ENCODE measurements at regions not wholly inside any gene's neighbourhood (a gene's known extent, or its start where the extent isn't known, plus 50 kb on each side); places are given as distances from the start of the nearest gene placed in this dataset.
"Not testable (repeated sequence)": the region's sequence is repeated elsewhere in the genome, so short reads cannot be mapped to it uniquely, and the experiment has no call there.

DNA sequence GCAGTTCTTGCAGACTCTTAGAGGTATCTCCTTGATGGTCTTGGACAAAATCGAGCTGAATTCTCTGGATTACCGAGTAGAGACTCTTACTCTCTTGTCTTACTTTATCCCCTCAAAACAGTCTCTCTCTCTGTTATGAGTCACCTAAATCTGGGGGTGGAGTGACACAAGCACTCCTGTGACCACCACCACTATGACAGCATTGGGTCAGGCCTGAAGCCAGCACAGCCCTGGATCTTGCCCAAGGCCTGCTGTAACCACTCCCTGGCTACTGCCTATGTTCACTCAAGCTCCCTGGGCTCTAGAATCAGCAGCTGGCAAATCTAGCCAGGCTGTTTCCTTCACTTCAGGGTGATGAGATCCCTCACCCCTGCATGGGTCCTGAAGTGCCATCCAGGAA lies 662.5 kb downstream of the LUZP2 start:
- DNase-seq (no peak), ATAC-seq (no peak)

DNA sequence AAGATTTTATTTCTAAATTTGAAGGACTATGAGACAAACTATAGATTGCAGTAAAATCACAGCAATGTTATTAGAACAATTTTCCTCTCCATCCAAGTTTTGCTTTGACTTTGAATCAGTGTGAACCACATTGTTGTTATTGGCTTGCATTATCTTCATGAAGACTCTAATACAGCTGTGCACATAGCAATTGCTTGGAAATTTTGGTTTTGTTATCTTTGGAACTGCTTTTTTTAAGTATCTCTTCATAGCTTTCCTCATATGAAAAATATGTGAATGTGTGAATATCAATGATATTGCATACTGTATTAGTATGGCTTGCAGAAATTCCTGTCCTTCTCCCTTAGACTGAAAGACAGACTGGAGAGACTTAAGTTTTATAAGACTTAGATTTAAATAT lies 666.6 kb downstream of the LUZP2 start:
- ATAC-seq (no peak), DNase-seq (no peak)

DNA sequence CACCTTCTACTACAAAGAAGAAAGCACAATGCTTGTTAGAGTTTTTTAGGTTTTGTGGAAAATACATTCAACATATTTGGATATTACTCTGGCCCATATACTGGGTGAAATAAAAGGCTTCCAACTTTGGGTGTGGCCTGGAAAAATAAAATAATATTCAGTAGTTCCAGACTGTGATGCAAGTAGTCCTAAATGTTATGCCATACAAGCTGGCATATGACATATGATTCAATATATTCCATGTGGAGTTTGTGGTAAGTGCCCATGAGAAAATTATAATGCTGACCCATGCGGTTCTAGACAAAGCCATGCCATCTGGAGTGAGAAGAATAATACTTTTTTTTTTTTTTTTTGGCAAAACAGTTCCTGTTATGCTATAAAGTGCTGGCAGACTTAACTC lies 683.3 kb downstream of the LUZP2 start:
- no peak for ATAC-seq
- DNase-seq, result no peak

DNA sequence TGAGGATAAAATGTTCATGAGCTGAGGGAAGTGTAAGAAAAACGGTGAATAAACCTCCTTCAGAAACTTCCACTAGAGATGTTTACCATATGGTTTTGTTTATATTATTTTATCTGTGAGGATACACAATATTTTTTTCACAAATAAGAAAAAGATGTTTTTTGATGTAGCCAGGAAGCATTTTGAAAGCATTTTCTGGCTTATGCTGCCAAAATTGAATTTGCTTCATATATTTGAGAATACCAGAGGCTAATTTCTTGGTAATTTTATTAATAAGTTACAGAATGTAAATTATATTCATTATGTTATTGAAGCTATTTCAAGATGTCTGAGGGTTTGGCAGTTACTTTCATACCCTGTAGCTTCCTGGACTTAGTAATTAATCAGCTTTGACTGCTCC lies 686.6 kb downstream of the LUZP2 start:
- DNase-seq (no peak), ATAC-seq (no peak)

DNA sequence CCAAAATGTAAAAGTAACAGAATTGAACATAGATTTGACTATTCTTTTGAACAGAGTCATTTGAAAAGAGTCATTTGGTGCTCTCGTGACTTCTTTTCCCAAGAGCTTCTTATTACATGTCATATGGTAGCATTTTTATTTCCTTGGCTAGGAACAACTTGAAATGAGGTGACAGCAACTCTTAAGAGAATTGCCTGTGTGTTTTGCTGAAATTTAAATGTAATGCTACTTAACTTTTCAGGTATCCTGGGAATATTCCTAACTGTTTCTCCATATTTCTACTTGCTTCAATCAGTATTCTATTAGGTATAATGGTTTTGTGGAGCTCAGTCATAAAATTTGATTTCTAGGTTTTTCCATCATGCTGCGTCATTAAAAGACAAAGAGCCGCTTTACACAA lies 700.7 kb downstream of the LUZP2 start:
- DNase-seq (no peak), ATAC-seq (no peak)

DNA sequence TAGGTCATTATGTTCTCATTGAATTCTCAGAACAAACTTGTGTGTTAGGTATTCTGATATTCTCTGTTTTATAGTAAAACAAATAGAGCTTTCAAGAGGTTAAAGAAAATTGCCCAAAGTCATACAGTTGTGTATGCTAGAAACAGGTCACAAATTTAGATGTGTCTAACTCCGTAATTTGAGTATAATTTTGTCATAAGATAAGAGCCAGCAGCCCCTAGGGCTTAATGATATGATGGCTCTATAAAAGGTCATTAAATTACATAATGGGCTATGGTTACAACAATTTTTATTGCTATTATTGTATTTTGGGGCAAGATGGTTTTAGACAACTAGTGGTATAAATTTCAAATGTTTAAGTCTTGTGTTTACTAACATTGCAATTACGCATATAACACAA lies 701.9 kb downstream of the LUZP2 start:
- DNase-seq (no peak), ATAC-seq (no peak)

DNA sequence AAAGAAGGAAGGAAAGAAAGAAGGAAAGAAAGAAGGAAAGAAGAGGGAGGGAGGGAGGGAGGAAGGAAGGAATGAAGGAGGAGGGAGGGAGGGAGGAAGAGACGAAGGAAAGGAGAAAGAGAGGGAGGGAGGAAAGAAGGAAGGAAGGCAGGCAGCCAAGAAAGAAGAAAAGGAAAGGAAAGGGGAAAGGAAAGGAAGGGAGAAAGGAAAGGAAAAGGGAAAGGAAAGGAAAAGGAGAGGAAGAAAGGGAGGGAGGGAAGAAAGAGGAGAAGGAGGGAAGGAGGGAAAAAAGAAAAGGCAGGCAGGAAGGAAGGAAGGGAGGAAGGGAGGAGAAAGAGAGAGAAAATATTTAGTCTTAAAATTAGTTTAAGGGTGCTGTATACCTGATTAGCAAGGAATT lies 704.1 kb downstream of the LUZP2 start:
- no peak for ATAC-seq
- DNase-seq, result no peak

DNA sequence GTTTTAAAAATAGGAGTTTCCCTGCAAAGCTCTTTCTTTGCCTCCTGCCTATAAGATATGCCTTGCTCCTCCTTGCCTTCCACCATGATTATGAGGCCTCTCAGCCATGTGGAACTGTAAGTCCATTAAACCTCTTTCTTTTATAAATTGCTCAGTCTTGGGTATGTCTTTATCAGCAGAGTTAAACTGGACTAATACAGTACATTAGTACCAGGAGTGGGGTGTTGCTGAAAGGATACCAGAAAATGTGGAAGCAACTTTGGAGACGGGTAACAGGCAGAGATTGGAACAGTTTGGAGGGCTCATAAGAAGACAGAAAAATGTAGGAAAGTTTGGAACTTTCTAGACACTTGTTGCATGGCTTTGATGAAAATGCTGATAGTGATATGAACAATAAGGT lies 709.9 kb downstream of the LUZP2 start:
- ATAC-seq (no peak), DNase-seq (no peak)

DNA sequence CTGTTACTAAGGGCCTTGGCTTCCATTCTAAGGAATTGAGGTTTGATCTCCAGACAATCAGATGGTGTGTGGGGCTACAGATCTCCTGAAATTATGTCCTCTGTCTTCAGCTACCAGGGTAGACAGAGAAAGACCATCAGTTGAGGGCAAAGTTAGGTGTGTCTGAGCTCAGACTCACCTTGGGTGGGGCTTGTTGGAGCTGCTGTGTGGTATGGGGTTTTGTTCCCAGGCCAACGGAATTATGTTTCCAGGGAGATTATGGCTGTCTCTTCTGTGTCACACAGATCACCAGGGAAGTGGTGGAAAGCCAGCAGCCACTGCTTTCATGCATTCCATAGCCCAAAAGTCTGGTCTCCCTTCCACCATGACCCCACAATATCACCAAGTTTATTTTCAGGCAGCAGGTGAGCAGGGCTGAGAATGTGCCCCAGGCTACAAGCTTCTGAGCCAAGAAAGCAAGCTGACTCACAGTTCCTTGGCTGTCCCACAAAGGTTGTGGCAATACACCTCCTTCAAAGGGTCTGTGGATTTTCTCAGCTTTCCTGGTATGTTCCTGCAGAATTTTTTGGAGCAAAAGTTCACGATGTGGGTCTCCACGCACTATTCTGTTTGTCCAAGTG lies 714.9 kb downstream of the LUZP2 start:
- no peak for DNase-seq

DNA sequence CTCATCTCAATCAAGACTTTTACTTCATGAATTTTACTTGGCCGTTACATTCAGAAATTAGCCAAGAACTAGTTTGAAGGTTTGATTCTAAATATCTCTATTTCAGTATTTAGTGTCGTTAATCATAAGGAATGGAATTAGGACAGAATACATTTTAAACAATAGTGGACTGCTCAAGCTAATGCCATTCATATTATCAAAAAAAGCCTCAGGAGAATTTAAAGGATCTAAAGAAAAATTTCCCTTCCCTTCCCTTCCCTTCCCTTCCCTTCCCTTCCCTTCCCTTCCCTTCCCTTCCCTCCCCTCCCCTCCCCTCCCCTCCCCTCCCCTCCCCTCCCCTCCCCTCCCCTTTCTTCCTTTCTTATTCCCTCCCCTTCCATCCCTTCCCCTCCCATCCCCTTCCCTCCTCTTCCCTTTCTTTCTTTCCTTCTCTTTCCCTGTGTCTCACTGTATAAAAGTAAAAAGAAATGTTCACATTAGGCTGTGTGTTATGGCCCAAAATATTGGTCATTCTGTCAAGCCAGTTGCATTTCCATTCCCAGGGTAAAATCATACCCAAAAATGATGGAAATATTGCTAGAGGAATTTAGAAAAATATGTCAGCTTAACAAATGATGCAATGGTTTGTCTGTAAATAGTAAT lies 717.8 kb downstream of the LUZP2 start:
- no peak for DNase-seq
- no peak for ATAC-seq

More for the DNA sequence above, 714.9 kb downstream of the LUZP2 start:
- ATAC-seq, result no peak

DNA sequence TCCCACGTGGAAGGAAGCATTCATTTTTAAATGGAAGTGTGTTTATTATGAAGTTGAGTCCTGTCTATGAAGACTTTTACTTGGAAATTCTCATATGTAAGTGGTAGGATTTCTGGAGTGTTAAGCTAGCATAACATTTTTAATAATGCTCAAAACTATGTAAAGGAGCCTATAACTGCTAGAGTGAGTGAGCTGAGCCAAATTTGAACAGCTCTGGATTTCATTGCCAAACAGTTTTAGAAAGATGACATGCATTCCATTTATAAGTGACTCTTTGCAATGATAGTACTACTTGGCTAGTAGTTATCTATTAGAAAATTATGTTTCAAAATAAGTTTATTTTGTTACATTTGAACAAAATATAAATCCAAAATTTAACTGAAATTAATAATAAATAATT lies 721.2 kb downstream of the LUZP2 start:
- no peak for ATAC-seq

DNA sequence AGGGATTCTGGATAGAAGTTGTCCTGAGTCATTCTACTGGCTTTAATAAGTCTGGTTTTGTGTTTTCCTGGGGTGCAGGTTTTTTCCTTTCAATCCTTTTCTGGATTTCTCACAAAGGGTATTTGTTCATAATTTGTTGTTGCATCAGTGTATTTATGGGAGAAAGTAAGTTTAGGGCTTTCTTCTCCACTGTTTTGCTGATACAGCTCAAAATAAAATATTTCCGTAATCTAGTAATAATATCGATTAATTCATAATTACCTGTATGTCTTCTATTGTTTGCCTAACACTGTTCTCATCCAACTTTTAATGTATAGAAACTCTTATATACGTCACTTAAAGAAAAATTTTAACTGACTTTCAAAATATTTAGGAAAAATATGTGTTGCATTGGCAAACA lies 728.2 kb downstream of the LUZP2 start:
- ATAC-seq, result no peak
- no peak for DNase-seq

More for the DNA sequence above, 721.2 kb downstream of the LUZP2 start:
- no peak for DNase-seq

DNA sequence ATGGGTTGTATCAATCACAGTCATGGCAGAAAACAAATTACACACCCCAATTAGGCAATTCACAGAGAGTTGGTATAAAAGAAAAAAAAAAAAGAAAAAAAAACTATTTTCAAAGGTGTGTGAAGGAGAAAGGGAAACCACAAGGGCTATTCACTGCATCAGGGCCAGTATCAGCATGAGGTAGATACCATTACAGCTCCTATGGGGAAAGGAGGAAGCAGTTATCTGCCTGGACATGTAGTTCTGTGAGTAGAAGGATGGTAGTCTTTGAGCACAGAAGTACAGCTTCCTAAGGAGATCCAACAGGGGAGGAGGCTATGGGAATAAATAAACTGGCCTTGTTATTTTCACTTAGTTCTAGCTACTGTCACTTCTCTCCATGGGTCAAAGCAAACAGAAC lies 746.1 kb downstream of the LUZP2 start:
- ATAC-seq (no peak), DNase-seq (no peak)

DNA sequence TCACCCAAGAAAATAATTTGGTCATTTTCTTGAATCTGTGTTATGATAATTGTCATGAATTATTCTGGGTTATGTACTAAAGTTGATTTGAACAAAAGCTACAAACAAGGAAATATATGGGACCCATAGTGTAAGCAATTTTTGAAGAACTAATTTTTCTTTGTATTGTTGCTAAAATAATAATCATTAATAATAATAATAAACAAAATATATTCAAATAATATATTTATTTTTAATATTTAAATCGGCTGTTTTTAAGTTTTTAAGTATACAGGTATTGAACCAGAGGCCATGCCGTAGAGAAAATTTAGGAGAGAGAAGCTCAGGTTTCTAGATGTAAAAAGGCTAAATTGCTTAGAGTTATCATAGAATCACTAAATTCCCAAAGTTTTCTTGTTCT lies 747.3 kb downstream of the LUZP2 start:
- DNase-seq, result no peak
- no peak for ATAC-seq

DNA sequence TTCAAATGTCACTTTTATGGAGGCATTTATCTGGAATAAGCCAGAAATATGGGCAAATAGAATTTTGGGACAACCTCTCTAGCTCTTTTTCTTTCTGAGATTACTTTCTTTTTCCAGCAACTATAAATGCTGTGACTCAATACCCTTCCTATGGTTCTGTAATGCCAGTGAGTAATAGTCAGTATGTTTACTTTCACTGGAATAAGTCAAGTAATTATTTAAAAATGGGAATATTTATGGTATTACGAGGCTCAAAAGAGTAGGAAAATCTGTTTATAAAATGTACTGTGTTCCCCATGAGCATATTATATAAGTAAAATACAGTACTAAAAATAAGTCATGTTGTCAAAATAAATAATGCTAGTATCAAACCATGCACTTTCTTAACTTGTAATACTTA lies 750.5 kb downstream of the LUZP2 start:
- ATAC-seq (no peak), DNase-seq (no peak)

DNA sequence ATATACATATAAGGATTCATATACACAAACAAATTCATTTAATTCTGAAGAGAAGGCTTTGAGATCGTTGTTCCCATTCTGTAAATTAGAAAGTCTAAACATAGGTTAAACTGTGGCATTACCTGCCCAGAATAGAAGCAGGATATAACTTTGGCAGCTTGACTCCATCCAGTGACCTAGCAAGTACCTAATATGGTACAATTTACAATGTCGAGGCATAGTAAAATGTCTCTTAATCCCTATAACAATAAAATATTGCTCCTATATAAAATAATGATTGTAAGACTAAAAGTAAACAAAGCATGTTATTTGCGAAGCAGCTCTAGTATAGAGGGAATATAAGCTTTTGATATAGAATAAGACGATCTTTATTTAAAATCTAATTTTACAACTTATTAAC lies 756.0 kb downstream of the LUZP2 start:
- ATAC-seq (no peak), DNase-seq (no peak)

DNA sequence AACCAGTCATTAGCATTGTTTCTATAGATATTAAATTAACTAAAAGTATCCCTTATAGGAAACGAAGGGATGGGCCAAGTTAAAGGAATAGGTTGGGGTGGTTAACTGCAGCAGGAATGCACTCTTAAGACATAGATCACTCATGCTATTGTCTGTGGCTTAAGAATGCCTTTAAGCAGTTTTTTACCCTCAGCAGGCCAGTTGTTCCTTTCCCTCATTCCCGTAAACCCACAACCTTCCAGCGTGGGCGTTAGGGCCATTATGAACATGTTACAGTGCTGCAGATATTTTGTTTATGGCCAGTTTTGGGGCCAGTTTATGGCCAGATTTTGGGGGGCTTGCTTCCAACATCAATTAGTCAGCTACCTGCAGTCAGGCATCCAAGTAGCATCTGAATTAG lies 767.0 kb downstream of the LUZP2 start:
- ATAC-seq, DNase-seq: not testable (repeated sequence)

DNA sequence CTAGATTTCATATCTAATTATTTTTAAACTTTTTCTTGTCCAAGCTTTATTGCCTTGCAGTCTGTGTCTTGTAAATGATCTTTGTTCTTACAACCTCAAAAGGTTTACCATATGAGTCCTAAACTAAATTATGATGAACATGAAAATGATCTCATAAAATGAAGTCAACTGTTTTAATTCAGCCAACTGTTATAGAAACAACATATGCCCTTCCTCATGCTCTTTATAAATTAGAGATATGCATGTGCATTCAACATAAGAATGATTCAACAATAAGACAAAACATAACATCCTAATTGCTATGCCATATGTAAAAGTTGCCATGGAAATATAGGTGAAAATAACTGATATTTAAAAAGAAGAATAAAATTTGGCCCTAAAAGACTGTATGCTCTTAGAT lies 774.4 kb downstream of the LUZP2 start:
- ATAC-seq (no peak), DNase-seq (no peak)

DNA sequence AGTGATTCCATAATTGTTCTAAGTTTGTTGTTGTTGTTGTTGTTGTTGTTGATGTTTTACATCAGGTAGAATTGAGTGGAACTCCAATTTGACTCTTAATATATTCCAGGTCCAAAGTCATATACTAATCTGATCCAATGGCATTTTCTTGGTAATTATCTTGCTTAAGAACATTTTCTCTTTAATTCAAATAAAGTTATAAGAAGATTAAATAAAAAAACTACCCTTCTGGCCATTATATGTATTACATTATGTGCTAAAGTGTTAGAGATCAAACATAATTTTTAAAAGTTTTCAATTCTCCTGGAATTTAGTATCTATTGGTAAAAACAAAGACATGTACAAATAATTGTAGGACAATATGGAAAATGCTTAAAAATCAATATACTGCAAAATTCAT lies 775.4 kb downstream of the LUZP2 start:
- DNase-seq (no peak), ATAC-seq (no peak)

DNA sequence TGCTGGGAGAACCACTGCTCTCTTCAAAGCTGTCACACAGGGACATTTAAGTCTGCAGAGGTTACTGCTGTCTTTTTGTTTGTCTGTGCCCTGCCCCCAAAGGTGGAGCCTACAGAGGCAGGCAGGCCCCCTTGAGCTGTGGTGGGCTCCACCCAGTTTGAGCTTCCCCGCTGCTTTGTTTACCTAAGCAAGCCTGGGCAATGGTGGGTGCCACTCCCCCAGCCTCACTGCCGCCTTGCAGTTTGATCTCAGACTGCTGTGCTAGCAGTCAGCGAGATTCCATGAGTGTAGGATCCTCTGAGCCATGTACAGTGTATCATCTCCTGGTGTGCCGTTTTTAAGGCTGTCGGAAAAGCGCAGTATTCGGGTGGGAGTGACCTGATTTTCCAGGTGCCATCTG lies 784.0 kb downstream of the LUZP2 start:
- ATAC-seq, DNase-seq: not testable (repeated sequence)

DNA sequence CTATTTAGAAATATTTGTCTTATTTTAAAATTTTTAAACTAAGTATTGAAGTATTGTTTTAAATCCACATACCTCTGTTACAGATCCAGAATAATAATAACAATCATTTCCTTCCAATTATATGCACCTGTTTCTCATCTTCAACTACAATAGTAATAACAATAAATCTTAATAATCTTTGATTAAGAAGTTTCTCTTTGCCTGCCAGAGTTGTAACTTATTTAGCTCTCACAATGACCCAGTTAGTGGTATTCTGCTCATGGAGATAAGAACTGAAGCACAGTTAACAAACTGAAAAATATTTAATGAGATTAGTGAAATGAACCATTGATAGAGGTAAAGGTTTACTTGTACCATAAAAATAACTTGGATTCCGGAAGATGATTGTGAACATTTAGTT lies 796.3 kb downstream of the LUZP2 start:
- ATAC-seq (no peak), DNase-seq (no peak)

DNA sequence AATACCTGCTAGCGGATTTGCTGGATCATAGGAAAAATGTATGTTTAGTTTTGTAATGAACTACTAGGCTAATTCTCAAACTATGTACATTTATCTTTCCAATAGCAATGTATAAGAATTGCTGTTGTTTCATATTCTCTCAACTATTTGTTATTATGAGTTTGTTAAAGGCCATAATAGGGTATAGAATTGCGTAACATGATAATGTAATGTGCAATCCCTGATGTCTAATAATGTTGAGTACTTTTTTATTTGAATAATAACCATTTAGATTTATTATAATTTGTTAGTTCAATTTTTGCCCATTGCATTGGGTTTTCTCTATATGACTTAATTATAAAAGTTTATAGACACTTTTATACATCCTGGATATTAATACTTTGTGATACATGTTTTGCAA lies 801.6 kb downstream of the LUZP2 start:
- DNase-seq (no peak), ATAC-seq (no peak)

DNA sequence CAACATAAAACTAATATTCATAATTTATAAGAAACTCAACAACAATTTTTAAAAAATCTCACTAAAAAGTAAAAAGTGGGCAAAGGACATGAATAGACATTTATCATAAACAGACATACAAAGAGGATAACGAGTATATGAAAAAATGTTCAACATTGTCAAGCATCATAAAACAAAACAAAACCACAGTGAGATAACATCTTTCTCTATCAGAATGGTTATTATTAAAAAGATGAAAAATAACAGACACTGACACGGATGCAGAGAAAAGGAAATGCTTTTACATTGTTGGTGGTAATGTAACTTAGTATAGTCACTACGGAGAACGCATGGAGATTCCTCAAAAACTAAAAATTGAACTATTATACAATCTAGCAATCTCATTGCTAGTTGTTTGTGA lies 813.0 kb downstream of the LUZP2 start:
- no peak for ATAC-seq
- DNase-seq, result no peak

DNA sequence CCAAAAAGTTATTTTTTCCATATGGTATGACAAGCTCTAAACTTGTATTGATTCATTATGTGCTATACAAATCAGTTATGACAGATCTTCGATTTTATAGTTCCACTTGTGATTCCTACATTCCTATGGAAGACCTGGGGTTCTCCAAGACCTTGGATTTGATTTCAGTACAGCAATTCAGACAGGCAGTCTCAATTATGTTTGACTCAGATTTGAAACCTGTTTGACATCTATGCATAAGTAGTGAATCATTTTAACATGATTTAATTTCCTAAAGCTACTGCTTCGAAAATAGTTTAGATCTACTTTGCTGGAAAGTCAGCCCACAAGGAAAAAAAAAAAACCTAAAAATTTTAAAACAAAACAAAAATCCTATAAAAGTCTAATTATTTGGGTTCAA lies 820.4 kb downstream of the LUZP2 start:
- DNase-seq, result no peak
- ATAC-seq, result no peak

DNA sequence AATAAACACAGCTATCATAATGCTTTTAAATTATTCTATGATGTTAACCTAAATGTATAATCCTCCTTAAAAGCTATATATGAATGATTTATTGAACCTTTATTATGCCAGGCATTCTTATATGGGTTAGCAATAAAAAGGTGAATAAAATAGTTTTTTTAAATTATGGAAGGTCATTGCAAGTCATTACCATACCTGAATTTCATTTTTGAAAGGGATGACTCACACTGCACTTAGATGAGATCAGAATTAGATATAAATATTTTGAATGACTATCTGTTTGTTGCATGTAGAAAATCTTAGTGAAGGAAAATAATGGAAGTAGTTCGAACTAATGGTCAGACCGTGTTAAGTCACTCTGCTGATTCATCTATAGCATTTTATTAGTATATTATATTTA lies 822.3 kb downstream of the LUZP2 start:
- ATAC-seq (no peak), DNase-seq (no peak)
